ENCODE measurements at regions not wholly inside any gene's neighbourhood (a gene's known extent, or its start where the extent isn't known, plus 50 kb on each side); places are given as distances from the start of the nearest gene placed in this dataset.
"Not testable (repeated sequence)": the region's sequence is repeated elsewhere in the genome, so short reads cannot be mapped to it uniquely, and the experiment has no call there.

DNA sequence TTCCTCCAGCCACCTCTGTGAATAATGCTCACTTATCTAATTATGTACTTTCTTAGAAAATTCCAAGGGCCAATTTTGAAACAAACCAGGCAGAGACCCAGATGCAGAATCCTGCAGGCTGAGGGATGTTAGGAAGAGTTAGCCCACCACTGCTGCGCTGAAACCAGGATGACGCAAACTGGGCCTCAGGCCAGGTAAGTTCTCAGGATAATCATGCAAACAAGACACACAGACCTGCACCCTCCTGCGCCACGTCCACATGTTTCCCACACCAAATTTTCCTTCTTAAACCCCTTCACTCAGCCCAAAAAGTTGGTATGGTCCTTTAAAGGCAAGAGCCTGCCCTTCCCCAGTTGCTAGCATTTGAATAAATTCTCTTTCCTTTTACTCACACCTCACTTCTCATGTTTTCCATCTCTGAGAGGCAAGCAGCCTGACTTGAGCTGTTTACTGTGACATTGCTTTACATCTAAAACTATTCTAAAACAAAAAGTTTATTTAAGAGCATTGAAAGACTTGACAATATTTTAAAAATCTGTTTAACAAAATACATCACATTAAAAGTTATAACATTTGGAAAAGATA lies 887.1 kb downstream of the LRRIQ3 start:
- Histone ChIP-seq H3K27me3 (ENCODE audit: control insufficient read depth, insufficient read depth, low read length) (no peaks in the 10 kb centered on the region), H3K36me3 (ENCODE audit: control insufficient read depth, insufficient read depth, low read length) (no peaks in the 10 kb centered on the region), H3K4me3 (ENCODE audit: low read depth, low read length) (no peak overlapping the region)
- FAIRE-seq (no peak), DNase-seq (ENCODE audit: low read depth) (no peak)
- TF ChIP-seq, protein P1, sequence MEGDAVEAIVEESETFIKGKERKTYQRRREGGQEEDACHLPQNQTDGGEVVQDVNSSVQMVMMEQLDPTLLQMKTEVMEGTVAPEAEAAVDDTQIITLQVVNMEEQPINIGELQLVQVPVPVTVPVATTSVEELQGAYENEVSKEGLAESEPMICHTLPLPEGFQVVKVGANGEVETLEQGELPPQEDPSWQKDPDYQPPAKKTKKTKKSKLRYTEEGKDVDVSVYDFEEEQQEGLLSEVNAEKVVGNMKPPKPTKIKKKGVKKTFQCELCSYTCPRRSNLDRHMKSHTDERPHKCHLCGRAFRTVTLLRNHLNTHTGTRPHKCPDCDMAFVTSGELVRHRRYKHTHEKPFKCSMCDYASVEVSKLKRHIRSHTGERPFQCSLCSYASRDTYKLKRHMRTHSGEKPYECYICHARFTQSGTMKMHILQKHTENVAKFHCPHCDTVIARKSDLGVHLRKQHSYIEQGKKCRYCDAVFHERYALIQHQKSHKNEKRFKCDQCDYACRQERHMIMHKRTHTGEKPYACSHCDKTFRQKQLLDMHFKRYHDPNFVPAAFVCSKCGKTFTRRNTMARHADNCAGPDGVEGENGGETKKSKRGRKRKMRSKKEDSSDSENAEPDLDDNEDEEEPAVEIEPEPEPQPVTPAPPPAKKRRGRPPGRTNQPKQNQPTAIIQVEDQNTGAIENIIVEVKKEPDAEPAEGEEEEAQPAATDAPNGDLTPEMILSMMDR (IDR thresholded peaks at IDR 0.05; ENCODE audit: insufficient read depth, low read length, severe bottlenecking) = no peak

DNA sequence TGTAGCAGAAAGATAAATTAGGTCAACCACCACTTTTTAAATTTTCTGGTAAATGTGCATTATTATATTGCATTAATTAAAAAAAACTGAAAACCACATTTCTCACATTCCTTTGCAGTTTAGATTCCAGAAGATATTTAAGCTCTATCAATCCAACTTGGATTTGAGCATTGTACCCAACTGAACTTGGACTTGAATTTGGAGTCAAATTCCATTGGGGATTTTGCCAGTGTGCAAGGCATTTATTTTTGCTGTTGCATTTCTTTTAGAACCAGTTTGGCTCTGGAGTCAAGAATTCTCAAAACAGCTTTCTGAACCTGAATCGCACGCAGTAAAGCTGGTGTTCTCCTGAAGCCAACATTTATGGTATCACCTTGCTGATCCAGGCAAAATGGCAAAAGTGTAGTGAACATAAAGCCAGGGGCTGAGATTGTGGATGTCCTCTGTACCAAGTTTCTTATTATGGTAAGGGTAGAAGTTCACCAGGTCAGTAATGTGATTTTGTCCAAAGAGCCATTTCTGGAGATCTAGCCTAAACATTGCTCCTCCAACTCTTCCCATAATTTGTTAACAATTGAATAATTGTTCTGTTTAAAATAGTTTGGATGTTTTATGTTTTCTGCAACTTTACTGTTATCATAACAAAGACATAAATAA lies 890.9 kb downstream of the LRRIQ3 start:
- H3K27me3 ChIP-seq (ENCODE audit: control insufficient read depth, insufficient read depth, low read length) = no peaks in the 10 kb centered on the region
- DNase-seq (ENCODE audit: low read depth) (no peak), FAIRE-seq (no peak)
- TF ChIP-seq, protein P1 (IDR thresholded peaks at IDR 0.05; ENCODE audit: insufficient read depth, low read length, severe bottlenecking) = no peak
- no peak overlapping the region for H3K4me3 ChIP-seq (ENCODE audit: low read depth, low read length)
- no peaks in the 10 kb centered on the region for H3K36me3 ChIP-seq (ENCODE audit: control insufficient read depth, insufficient read depth, low read length)

DNA sequence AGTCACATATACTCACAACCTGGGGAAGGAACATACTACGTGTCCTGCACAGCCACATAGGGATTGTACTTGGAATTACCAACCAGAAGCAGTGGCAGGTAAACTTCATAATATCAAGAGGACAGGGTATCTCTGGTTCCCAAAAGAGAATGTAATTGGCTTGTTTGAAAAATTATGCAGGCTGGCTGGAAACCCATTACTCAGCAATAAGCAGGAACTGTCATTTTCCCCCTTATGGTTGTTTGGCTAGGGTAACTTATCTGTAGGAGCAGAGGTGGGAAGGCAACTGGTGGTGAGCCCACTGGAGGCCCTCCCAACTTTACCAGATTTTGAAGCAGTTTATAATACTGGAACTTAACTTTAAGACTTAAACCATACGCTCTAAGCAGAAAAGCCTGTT lies 924.1 kb downstream of the LRRIQ3 start:
- Histone ChIP-seq H3K4me3 (ENCODE audit: low read depth, low read length) (no peak overlapping the region), H3K36me3 (ENCODE audit: control insufficient read depth, insufficient read depth, low read length) (no peaks in the 10 kb centered on the region), H3K27me3 (ENCODE audit: control insufficient read depth, insufficient read depth, low read length) (no peaks in the 10 kb centered on the region)
- DNase-seq (ENCODE audit: low read depth) (no peak), FAIRE-seq (no peak)
- TF ChIP-seq, protein P1 (IDR thresholded peaks at IDR 0.05; ENCODE audit: insufficient read depth, low read length, severe bottlenecking) = no peak

DNA sequence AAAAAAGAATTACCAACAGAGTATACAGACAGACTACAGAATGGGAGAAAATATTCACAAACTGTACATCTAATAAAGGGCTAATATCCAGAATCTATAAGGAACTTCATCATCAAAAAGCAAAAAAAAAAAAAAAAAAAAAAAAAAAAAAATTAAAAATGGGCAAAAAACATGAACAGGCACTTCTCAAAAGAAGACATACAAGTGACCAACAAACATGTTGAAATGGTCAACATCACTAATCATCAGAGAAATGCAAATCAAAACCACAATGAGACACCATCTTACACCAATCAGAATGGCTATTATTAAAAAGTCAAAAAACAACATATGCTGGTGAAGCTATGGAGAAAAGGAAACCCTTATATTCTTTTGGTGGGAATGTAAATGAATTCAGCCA lies 952.8 kb downstream of the LRRIQ3 start:
- not testable (repeated sequence) for FAIRE-seq; H3K4me3 ChIP-seq (ENCODE audit: low read depth, low read length); H3K27me3 ChIP-seq (ENCODE audit: control insufficient read depth, insufficient read depth, low read length); DNase-seq (ENCODE audit: low read depth); H3K36me3 ChIP-seq (ENCODE audit: control insufficient read depth, insufficient read depth, low read length)

DNA sequence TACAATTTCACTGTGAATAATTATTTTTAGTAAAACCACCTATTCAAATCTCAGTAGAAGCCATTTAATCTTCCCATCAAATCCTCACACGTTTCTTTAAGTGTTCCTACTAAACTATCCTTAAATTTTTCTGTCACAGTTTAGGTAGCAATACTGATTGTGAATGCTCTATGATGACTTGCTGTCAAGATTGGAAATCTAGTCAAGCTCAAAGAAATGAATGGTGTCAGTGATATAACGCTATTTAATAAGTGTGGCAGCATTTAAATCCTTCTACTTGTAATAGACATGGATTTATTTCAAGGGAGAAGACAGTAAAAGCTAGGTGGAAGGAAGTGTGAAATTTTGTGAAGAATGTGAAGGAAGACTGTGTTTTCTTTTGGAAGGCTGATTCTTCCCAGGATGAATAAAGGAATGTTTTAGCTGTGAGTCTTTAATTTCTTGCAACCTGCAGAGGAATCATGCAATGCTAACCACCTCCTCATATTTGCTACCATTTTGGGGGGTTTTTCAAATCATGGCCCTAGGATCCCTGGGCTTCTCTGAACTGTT lies 936.7 kb upstream of the NEGR1 start:
- DNase-seq (ENCODE audit: low read depth) = no peak
- Histone ChIP-seq H3K36me3 (ENCODE audit: control insufficient read depth, insufficient read depth, low read length) (no peaks in the 10 kb centered on the region), H3K4me3 (ENCODE audit: low read depth, low read length) (no peak overlapping the region), H3K27me3 (ENCODE audit: control insufficient read depth, insufficient read depth, low read length) (no peaks in the 10 kb centered on the region)
- TF ChIP-seq, protein P1 (IDR thresholded peaks at IDR 0.05; ENCODE audit: insufficient read depth, low read length, severe bottlenecking) = no peak
- no peak for FAIRE-seq

DNA sequence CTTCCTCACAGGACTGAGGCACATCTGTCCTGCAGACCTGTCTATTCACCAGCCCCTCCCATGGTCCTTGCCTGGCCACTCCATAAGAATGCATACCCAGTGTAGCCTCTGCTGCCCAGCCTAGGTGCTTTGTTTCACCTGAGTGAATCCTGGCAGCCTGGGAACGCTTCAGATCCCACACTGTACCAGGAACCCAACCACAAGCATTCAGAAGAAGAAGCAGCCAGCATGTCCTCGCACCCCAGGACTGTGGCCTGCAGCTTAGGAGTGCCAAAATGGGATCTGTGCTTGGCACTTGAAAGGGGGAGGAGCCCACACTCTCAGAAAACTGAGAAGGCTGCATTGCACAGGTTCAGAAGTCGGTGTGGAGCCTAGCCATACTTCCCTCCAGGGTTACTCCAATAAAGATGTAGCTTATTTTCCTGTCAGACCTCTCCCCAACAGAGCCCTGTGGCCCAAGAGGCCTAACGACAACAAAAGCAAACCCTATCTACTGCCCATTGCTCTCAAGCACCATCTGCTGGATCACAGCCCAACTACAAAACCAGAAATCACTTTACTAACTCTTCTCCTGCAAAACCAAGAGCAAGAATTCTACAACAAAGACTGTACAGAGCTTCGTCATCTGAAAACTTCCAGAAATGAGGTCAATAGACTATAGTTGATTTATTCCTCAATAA lies 923.1 kb upstream of the NEGR1 start:
- TF ChIP-seq, protein P1 (IDR thresholded peaks at IDR 0.05; ENCODE audit: insufficient read depth, low read length, severe bottlenecking) = no peak
- no peak overlapping the region for H3K4me3 ChIP-seq (ENCODE audit: low read depth, low read length)
- H3K27me3 ChIP-seq (ENCODE audit: control insufficient read depth, insufficient read depth, low read length) = no peaks in the 10 kb centered on the region
- FAIRE-seq = no peak
- no peaks in the 10 kb centered on the region for H3K36me3 ChIP-seq (ENCODE audit: control insufficient read depth, insufficient read depth, low read length)
- no peak for DNase-seq (ENCODE audit: low read depth)
